Stimulated activated naive CD8-positive, alpha-beta T cell treated with anti-CD3 and anti-CD28 coated beads, Interleukin-15, amount 100 ng/mL, for 72 hours (primary cell): ENCODE measurements at regions not wholly inside any gene's neighbourhood (a gene's known extent, or its start where the extent isn't known, plus 50 kb on each side); places are given as distances from the start of the nearest gene placed in this dataset.
"Not testable (repeated sequence)": the region's sequence is repeated elsewhere in the genome, so short reads cannot be mapped to it uniquely, and the experiment has no call there.

Source experiments
- ATAC-seq: fragments of 150-1000 bp; cut with Tn5 transposase; 2 replicates; pipeline ENCODE4 v1.10.0; 2021; ENCODE audit warnings: mild to moderate bottlenecking, moderate library complexity
- DNase-seq, 2 donors: peaks; one replicate each; pipeline ENCODE4 v3.0.0; 2021 to 2022
- H3K27ac Mint-ChIP-seq, 2 donors: one replicate each; pipeline ENCODE4 v1.8.0; 2022; ENCODE audit warnings: mild to moderate bottlenecking in 2 of 2, mixed read lengths in 2 of 2, moderate library complexity in 2 of 2
- H3K27me3 Mint-ChIP-seq: one replicate; pipeline ENCODE4 v1.8.0; 2022; ENCODE audit warnings: mixed read lengths
- H3K4me1 Mint-ChIP-seq: one replicate; pipeline ENCODE4 v1.8.0; 2022; ENCODE audit warnings: mild to moderate bottlenecking, mixed read lengths
- H3K4me3 Mint-ChIP-seq, 2 donors: one replicate each; pipeline ENCODE4 v1.8.0; 2022; ENCODE audit warnings: mild to moderate bottlenecking in 2 of 2, mixed read lengths in 2 of 2, moderate library complexity in 1 of 2
- H3K9me3 Mint-ChIP-seq, 2 donors: one replicate each; pipeline ENCODE4 v1.8.0; 2022; ENCODE audit warnings: mixed read lengths in 2 of 2

- no peak for ATAC-seq
- H3K27ac Mint-ChIP-seq: no peak overlapping the region
These were observed 1084.3 kb upstream of the GJE1 start for GRCh38 chr6:141048451-141048850.

GRCh38 chr6:141046496-141046895, 1086.2 kb upstream of the GJE1 start:
- ATAC-seq, H3K4me1 Mint-ChIP-seq, H3K27ac Mint-ChIP-seq, H3K4me3 Mint-ChIP-seq, DNase-seq, H3K9me3 Mint-ChIP-seq, H3K27me3 Mint-ChIP-seq: not testable (repeated sequence)

More at GRCh38 chr6:141048451-141048850, 1084.3 kb upstream of the GJE1 start:
- no peak for DNase-seq
- H3K27me3 Mint-ChIP-seq: no peaks in the 10 kb centered on the region
- H3K4me1 Mint-ChIP-seq: no peaks in the 10 kb centered on the region
- H3K4me3 Mint-ChIP-seq: no peak overlapping the region
- H3K9me3 Mint-ChIP-seq: no peaks in the 10 kb centered on the region

GRCh38 chr6:141041596-141042087, 1091.1 kb upstream of the GJE1 start:
- H3K4me3 Mint-ChIP-seq: no peak overlapping the region
- no peaks in the 10 kb centered on the region for H3K4me1 Mint-ChIP-seq
- H3K27ac Mint-ChIP-seq: no peak overlapping the region
- H3K9me3 Mint-ChIP-seq: peaks cover 0 to 7% of the 10 kb centered on the region in 2 donors
- DNase-seq: no peak
- peak; percentile 66 for ATAC-seq
- H3K27me3 Mint-ChIP-seq: no peaks in the 10 kb centered on the region

- no peaks in the 10 kb centered on the region for H3K27me3 Mint-ChIP-seq
- peaks cover 0 to 6% of the 10 kb centered on the region in 2 donors for H3K9me3 Mint-ChIP-seq
- H3K4me1 Mint-ChIP-seq: no peaks in the 10 kb centered on the region
- H3K4me3 Mint-ChIP-seq: no peak overlapping the region
- ATAC-seq (no peak), DNase-seq (no peak)
- H3K27ac Mint-ChIP-seq: no peak overlapping the region
These were observed 1097.2 kb upstream of the GJE1 start for GRCh38 chr6:141035312-141036200.

- no peak for DNase-seq
- Mint-ChIP-seq H3K27ac (no peak overlapping the region), H3K4me3 (no peak overlapping the region), H3K27me3 (no peaks in the 10 kb centered on the region), H3K4me1 (no peaks in the 10 kb centered on the region), H3K9me3 (no peaks in the 10 kb centered on the region)
- no peak for ATAC-seq
These were observed 1099.6 kb upstream of the GJE1 start for GRCh38 chr6:141033101-141033500.

- ATAC-seq (no peak), DNase-seq (no peak)
- no peaks in the 10 kb centered on the region for H3K9me3 Mint-ChIP-seq
- H3K4me3 Mint-ChIP-seq: no peak overlapping the region
- H3K27ac Mint-ChIP-seq: no peak overlapping the region
- H3K27me3 Mint-ChIP-seq: no peaks in the 10 kb centered on the region
- H3K4me1 Mint-ChIP-seq: no peaks in the 10 kb centered on the region
These were observed 1102.8 kb upstream of the GJE1 start for GRCh38 chr6:141029908-141030307.

- Mint-ChIP-seq H3K27ac (no peak overlapping the region), H3K27me3 (no peaks in the 10 kb centered on the region), H3K4me3 (no peak overlapping the region), H3K9me3 (no peaks in the 10 kb centered on the region), H3K4me1 (no peaks in the 10 kb centered on the region)
- DNase-seq (no peak), ATAC-seq (no peak)
These were observed 1103.9 kb upstream of the GJE1 start for GRCh38 chr6:141028791-141029280.

- DNase-seq (no peak), ATAC-seq (no peak)
- Mint-ChIP-seq H3K4me1 (no peaks in the 10 kb centered on the region), H3K27ac (no peak overlapping the region), H3K27me3 (no peaks in the 10 kb centered on the region), H3K9me3 (no peaks in the 10 kb centered on the region), H3K4me3 (no peak overlapping the region)
These were observed 1106.2 kb upstream of the GJE1 start for GRCh38 chr6:141026504-141026903.

GRCh38 chr6:141024526-141024925, 1108.2 kb upstream of the GJE1 start:
- Mint-ChIP-seq H3K4me3 (no peak overlapping the region), H3K27ac (no peak overlapping the region), H3K9me3 (no peaks in the 10 kb centered on the region), H3K27me3 (no peaks in the 10 kb centered on the region), H3K4me1 (no peaks in the 10 kb centered on the region)
- ATAC-seq (no peak), DNase-seq (no peak)

GRCh38 chr6:141017941-141018340, 1114.8 kb upstream of the GJE1 start:
- DNase-seq (no peak), ATAC-seq (no peak)
- Mint-ChIP-seq H3K9me3 (no peaks in the 10 kb centered on the region), H3K27me3 (no peaks in the 10 kb centered on the region), H3K4me1 (no peaks in the 10 kb centered on the region), H3K27ac (no peak overlapping the region), H3K4me3 (no peak overlapping the region)

GRCh38 chr6:141000917-141001316, 1131.8 kb upstream of the GJE1 start:
- no peaks in the 10 kb centered on the region for H3K27me3 Mint-ChIP-seq
- no peak overlapping the region for H3K4me3 Mint-ChIP-seq
- H3K4me1 Mint-ChIP-seq: no peaks in the 10 kb centered on the region
- no peak overlapping the region for H3K27ac Mint-ChIP-seq
- DNase-seq (no peak), ATAC-seq (no peak)
- no peaks in the 10 kb centered on the region for H3K9me3 Mint-ChIP-seq

- Mint-ChIP-seq H3K27me3 (no peaks in the 10 kb centered on the region), H3K27ac (no peak overlapping the region), H3K4me1 (no peaks in the 10 kb centered on the region), H3K4me3 (no peak overlapping the region), H3K9me3 (peaks cover 4 to 6% of the 10 kb centered on the region in 2 donors)
- ATAC-seq: no peak
- no peak for DNase-seq
These were observed 1139.2 kb upstream of the GJE1 start for GRCh38 chr6:140993515-140993914.

GRCh38 chr6:140992678-140993077, 1140.0 kb upstream of the GJE1 start:
- Mint-ChIP-seq H3K27ac (no peak overlapping the region), H3K4me1 (no peaks in the 10 kb centered on the region), H3K9me3 (peaks cover 4 to 6% of the 10 kb centered on the region in 2 donors), H3K4me3 (no peak overlapping the region), H3K27me3 (no peaks in the 10 kb centered on the region)
- ATAC-seq: no peak
- no peak for DNase-seq

- no peaks in the 10 kb centered on the region for H3K27me3 Mint-ChIP-seq
- H3K4me3 Mint-ChIP-seq: no peak overlapping the region
- DNase-seq: no peak
- no peak for ATAC-seq
- H3K4me1 Mint-ChIP-seq: no peaks in the 10 kb centered on the region
- no peaks in the 10 kb centered on the region for H3K9me3 Mint-ChIP-seq
- H3K27ac Mint-ChIP-seq: no peak overlapping the region
These were observed 1143.9 kb upstream of the GJE1 start for GRCh38 chr6:140988780-140989179.

GRCh38 chr6:140987364-140988155, 1145.2 kb upstream of the GJE1 start:
- ATAC-seq (no peak), DNase-seq (no peak)
- Mint-ChIP-seq H3K4me1 (no peaks in the 10 kb centered on the region), H3K4me3 (no peak overlapping the region), H3K27ac (peak overlapping the region in 1 of 2 donors; percentile 42), H3K27me3 (no peaks in the 10 kb centered on the region), H3K9me3 (no peaks in the 10 kb centered on the region)
